OCI-LY3 (cell line): ENCODE measurements at regions not wholly inside any gene's neighbourhood (a gene's known extent, or its start where the extent isn't known, plus 50 kb on each side); places are given as distances from the start of the nearest gene placed in this dataset.

Experiments
- H2AFZ ChIP-seq: fragments of 200-600, 300-600 bp; shearing (Covaris generic); 2 replicates; pipeline ENCODE4 v1.6.0; 2014; ENCODE audit warnings: antibody characterized with exemption, low read depth, low read length
- H3K27ac ChIP-seq: fragments of 200-600, 300-600 bp; sonication (generic); 2 replicates; pipeline ENCODE4 v1.5.1; 2014; ENCODE audit warnings: mild to moderate bottlenecking, low read length, moderate library complexity, mixed read lengths
- H3K27me3 ChIP-seq: fragments of 200-600, 300-600 bp; sonication (generic); 2 replicates; pipeline ENCODE4 v1.6.1; 2014; ENCODE audit warnings: low read depth, low read length, mixed read lengths
- H3K36me3 ChIP-seq: fragments of 200-600, 300-600 bp; sonication (generic); replicated peaks from 2 replicates; pipeline ENCODE3; 2014; ENCODE audit warnings: low read depth, low read length, mixed read lengths
- H3K4me1 ChIP-seq: fragments of 300-600, 200-600 bp; sonication (generic); 2 replicates; pipeline ENCODE4 v1.6.1; 2014; ENCODE audit warnings: low read length, mixed read lengths
- H3K4me2 ChIP-seq: fragments of 200-600, 300-600 bp; sonication (generic); 2 replicates; pipeline ENCODE4 v1.6.1; 2014; ENCODE audit warnings: low read length, mixed read lengths
- H3K4me3 ChIP-seq: fragments of 300-600, 200-600 bp; sonication (generic); 2 replicates; pipeline ENCODE4 v1.5.1; 2014; ENCODE audit warnings: antibody characterized with exemption, mild to moderate bottlenecking, low read length, moderate library complexity
- H3K79me2 ChIP-seq: fragments of 300-600, 200-600 bp; shearing (Covaris generic); 2 replicates; pipeline ENCODE4 v1.6.1; 2014; ENCODE audit warnings: mild to moderate bottlenecking, low read length, mixed read lengths
- H3K9ac ChIP-seq: fragments of 300-600, 200-600 bp; shearing (Covaris generic); 2 replicates; pipeline ENCODE4 v1.6.0; 2014; ENCODE audit warnings: mild to moderate bottlenecking, low read length, moderate library complexity
- H3K9me3 ChIP-seq: fragments of 200-600, 300-600 bp; shearing (Covaris generic); 2 replicates; pipeline ENCODE4 v1.6.1; 2014; ENCODE audit warnings: low read length, mixed read lengths; ENCODE audit not compliant: insufficient read depth
- H4K20me1 ChIP-seq: fragments of 200-600, 300-600 bp; sonication (generic); 2 replicates; pipeline ENCODE4 v1.6.1; 2016; ENCODE audit warnings: low read length, mixed read lengths; ENCODE audit not compliant: insufficient read depth
- CTCF ChIP-seq: fragments of 200-600, 300-600 bp; sonication (generic); IDR thresholded peaks from 2 replicates; pipeline ENCODE4 v1.5.1; 2014; ENCODE audit warnings: antibody characterized with exemption, low read length, low read depth
- EZH2phosphoT487 ChIP-seq: fragments of 200-600 bp; shearing (Covaris generic); IDR thresholded peaks from 2 replicates; pipeline ENCODE4 v1.6.1; 2018; ENCODE audit warnings: antibody characterized with exemption, mixed run types, low read depth

GRCh38 chr2:19548116-19548515 lies 189.7 kb upstream of the OSR1 start:
- Histone ChIP-seq H3K9ac (no peak overlapping the region), H3K4me3 (no peak overlapping the region), H3K27ac (no peak overlapping the region), H3K36me3 (no peaks in the 10 kb centered on the region), H3K4me2 (no peak overlapping the region), H2AFZ (no peak overlapping the region), H4K20me1 (no peaks in the 10 kb centered on the region), H3K4me1 (peaks cover 21% of the 10 kb centered on the region), H3K9me3 (no peaks in the 10 kb centered on the region), H3K27me3 (0 out of 2 replicates have a peak, but pooled peaks cover 8% of the 10 kb centered on the region), H3K79me2 (no peaks in the 10 kb centered on the region)
- TF ChIP-seq EZH2phosphoT487 = no peak
- TF ChIP-seq CTCF = no peak

GRCh38 chr2:19547321-19547720 lies 188.9 kb upstream of the OSR1 start:
- TF ChIP-seq CTCF = no peak
- no peak for TF ChIP-seq EZH2phosphoT487

GRCh38 chr2:19545507-19545906 lies 187.1 kb upstream of the OSR1 start:
- Histone ChIP-seq H3K27me3 (no peaks in the 10 kb centered on the region), H4K20me1 (no peaks in the 10 kb centered on the region), H3K4me1 (peaks cover 41% of the 10 kb centered on the region), H3K79me2 (no peaks in the 10 kb centered on the region), H3K9me3 (no peaks in the 10 kb centered on the region), H3K9ac (peak overlapping the region; percentile 24; the same call in 1 of the 2 replicates), H3K27ac (no peak overlapping the region), H3K4me3 (no peak overlapping the region), H2AFZ (peak overlapping the region; percentile 76; the same call in 1 of the 2 replicates), H3K4me2 (peak overlapping the region; percentile 49), H3K36me3 (no peaks in the 10 kb centered on the region)
- peak; percentile 59 for TF ChIP-seq CTCF
- TF ChIP-seq EZH2phosphoT487 = no peak

More at GRCh38 chr2:19547321-19547720, 188.9 kb upstream of the OSR1 start:
- Histone ChIP-seq H3K27me3 (0 out of 2 replicates have a peak, but pooled peaks cover 8% of the 10 kb centered on the region), H3K27ac (no peak overlapping the region), H3K9ac (no peak overlapping the region), H2AFZ (no peak overlapping the region), H3K4me1 (peaks cover 24% of the 10 kb centered on the region), H3K4me3 (no peak overlapping the region), H4K20me1 (no peaks in the 10 kb centered on the region), H3K4me2 (no peak overlapping the region), H3K36me3 (no peaks in the 10 kb centered on the region), H3K79me2 (no peaks in the 10 kb centered on the region), H3K9me3 (no peaks in the 10 kb centered on the region)

GRCh38 chr2:19543663-19544383 lies 185.4 kb upstream of the OSR1 start:
- Histone ChIP-seq H3K79me2 (no peaks in the 10 kb centered on the region), H3K9me3 (no peaks in the 10 kb centered on the region), H3K4me1 (peaks cover 58% of the 10 kb centered on the region), H2AFZ (no peak overlapping the region), H3K4me2 (no peak overlapping the region), H3K27ac (no peak overlapping the region), H3K4me3 (no peak overlapping the region), H4K20me1 (no peaks in the 10 kb centered on the region), H3K36me3 (no peaks in the 10 kb centered on the region), H3K9ac (no peak overlapping the region), H3K27me3 (no peaks in the 10 kb centered on the region)
- TF ChIP-seq EZH2phosphoT487 = no peak
- no peak for TF ChIP-seq CTCF
